Activated CD4-positive, alpha-beta T cell treated with anti-CD3 and anti-CD28 coated beads, Interleukin-2, Interleukin-4, amounts not matched to agents 100 ng/mL and 50 ng/mL, durations not matched to agents 16 hours and 8 hours (primary cell): ENCODE measurements at regions not wholly inside any gene's neighbourhood (a gene's known extent, or its start where the extent isn't known, plus 50 kb on each side); places are given as distances from the start of the nearest gene placed in this dataset.
"Not testable (repeated sequence)": the region's sequence is repeated elsewhere in the genome, so short reads cannot be mapped to it uniquely, and the experiment has no call there.

Experiments
- DNase-seq: peaks from one replicate; pipeline ENCODE4 v3.0.0-alpha.2; 2020; ENCODE audit warnings: low spot score

GRCh38 chr3:115204475-115204874, 57.4 kb upstream of the ZBTB20 start:
- no peak for DNase-seq

GRCh38 chr3:115208066-115208750, 61.1 kb upstream of the ZBTB20 start:
- no peak for DNase-seq

GRCh38 chr3:115211810-115212492, 64.9 kb upstream of the ZBTB20 start:
- DNase-seq: no peak

GRCh38 chr3:115212615-115213014, 65.5 kb upstream of the ZBTB20 start:
- no peak for DNase-seq

GRCh38 chr3:115213052-115213451, 66.0 kb upstream of the ZBTB20 start:
- not testable (repeated sequence) for DNase-seq

GRCh38 chr3:115217292-115217677, 70.2 kb upstream of the ZBTB20 start:
- DNase-seq: no peak

GRCh38 chr3:115217678-115218451, 70.8 kb upstream of the ZBTB20 start:
- peak; percentile 25 for DNase-seq

GRCh38 chr3:115218859-115219258, 71.8 kb upstream of the ZBTB20 start:
- no peak for DNase-seq

GRCh38 chr3:115224687-115225086, 77.6 kb upstream of the ZBTB20 start:
- DNase-seq: no peak

GRCh38 chr3:115226844-115227445, 79.9 kb upstream of the ZBTB20 start:
- DNase-seq: no peak

GRCh38 chr3:115227461-115227860, 80.4 kb upstream of the ZBTB20 start:
- DNase-seq: no peak

- DNase-seq: no peak
Measured at GRCh38 chr3:115228266-115228665, 81.2 kb upstream of the ZBTB20 start.

GRCh38 chr3:115232167-115232566, 85.1 kb upstream of the ZBTB20 start:
- no peak for DNase-seq

- no peak for DNase-seq
Measured at GRCh38 chr3:115233021-115233420, 85.9 kb upstream of the ZBTB20 start.

- no peak for DNase-seq
Measured at GRCh38 chr3:115236496-115236895, 89.4 kb upstream of the ZBTB20 start.

GRCh38 chr3:115239717-115240116, 92.6 kb upstream of the ZBTB20 start:
- DNase-seq: no peak

- DNase-seq: no peak
Measured at GRCh38 chr3:115244350-115244749, 97.3 kb upstream of the ZBTB20 start.

GRCh38 chr3:115245438-115245837, 98.3 kb upstream of the ZBTB20 start:
- no peak for DNase-seq

GRCh38 chr3:115245899-115246298, 98.8 kb upstream of the ZBTB20 start:
- no peak for DNase-seq

GRCh38 chr3:115246461-115247020, 99.5 kb upstream of the ZBTB20 start:
- no peak for DNase-seq

- no peak for DNase-seq
Measured at GRCh38 chr3:115248274-115248673, 101.2 kb upstream of the ZBTB20 start.

- no peak for DNase-seq
Measured at GRCh38 chr3:115251509-115251908, 104.4 kb upstream of the ZBTB20 start.
